ENCODE measurements at regions not wholly inside any gene's neighbourhood (a gene's known extent, or its start where the extent isn't known, plus 50 kb on each side); places are given as distances from the start of the nearest gene placed in this dataset.

DNA sequence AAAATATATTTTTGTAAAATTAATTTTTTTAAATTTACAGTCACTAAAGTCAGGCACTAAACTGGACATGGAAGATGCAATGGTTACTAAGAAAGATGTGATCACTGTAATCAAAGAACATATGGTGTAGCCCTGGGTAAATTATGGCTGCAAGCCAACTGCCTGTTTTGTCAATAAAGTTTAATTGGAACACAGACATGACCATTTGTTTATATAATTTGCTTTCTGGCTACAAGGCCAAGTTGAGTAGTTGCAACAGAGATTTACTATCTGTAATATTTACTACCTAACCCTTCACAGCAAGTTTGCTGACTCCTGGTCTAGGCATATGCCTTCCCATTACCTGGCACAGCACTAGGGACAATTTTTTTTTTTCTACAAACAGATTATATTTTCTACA, 448.9 kb downstream of the ADRA2A start:
- DNase-seq (ENCODE audit: low spot score) = no peak
- TF ChIP-seq, protein P1, sequence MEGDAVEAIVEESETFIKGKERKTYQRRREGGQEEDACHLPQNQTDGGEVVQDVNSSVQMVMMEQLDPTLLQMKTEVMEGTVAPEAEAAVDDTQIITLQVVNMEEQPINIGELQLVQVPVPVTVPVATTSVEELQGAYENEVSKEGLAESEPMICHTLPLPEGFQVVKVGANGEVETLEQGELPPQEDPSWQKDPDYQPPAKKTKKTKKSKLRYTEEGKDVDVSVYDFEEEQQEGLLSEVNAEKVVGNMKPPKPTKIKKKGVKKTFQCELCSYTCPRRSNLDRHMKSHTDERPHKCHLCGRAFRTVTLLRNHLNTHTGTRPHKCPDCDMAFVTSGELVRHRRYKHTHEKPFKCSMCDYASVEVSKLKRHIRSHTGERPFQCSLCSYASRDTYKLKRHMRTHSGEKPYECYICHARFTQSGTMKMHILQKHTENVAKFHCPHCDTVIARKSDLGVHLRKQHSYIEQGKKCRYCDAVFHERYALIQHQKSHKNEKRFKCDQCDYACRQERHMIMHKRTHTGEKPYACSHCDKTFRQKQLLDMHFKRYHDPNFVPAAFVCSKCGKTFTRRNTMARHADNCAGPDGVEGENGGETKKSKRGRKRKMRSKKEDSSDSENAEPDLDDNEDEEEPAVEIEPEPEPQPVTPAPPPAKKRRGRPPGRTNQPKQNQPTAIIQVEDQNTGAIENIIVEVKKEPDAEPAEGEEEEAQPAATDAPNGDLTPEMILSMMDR (IDR thresholded peaks at IDR 0.05; ENCODE audit: extremely low read depth, missing control alignments) = no peak

DNA sequence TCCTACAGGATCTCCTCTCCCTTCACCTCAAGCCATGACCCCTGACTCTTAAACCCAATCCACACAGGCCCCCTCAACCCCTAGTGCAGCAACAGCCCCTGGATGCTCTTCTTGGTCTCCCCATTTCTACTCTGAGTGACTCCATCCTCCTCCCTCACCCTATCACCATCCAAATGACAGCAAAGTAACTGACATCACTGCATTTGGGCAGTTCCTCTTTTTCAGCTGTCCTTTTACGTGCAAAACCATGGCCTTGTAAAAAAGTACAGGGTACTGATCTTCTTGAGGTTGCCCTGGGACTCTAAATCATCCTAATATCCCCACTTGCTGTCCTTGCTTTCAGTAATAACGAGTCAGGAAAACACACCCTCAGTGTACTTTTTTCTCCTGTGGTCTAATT, 454.9 kb downstream of the ADRA2A start:
- no peak for DNase-seq (ENCODE audit: low spot score)
- TF ChIP-seq, protein P1 (IDR thresholded peaks at IDR 0.05; ENCODE audit: extremely low read depth, missing control alignments) = no peak

DNA sequence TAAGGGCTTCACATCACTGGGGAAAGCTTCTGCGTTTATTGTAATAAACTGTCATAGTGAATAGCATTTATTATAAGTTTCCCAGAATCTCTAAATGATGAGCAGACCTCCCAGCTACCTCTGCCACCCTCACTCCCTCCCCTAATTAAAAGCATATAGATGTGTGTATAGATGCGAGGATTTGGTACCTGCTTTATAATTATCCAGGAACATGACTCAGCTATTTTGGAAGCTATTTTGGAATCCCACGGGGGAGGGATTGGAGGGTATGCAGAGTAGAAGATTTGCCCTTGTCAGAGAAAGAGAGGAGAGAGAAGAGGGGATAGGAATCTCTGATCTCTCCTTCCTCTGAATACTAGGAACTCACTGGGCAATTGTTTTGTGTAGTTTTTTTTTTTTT, 455.3 kb downstream of the ADRA2A start:
- TF ChIP-seq, protein P1 (IDR thresholded peaks at IDR 0.05; ENCODE audit: extremely low read depth, missing control alignments) = no peak
- DNase-seq (ENCODE audit: low spot score) = no peak

DNA sequence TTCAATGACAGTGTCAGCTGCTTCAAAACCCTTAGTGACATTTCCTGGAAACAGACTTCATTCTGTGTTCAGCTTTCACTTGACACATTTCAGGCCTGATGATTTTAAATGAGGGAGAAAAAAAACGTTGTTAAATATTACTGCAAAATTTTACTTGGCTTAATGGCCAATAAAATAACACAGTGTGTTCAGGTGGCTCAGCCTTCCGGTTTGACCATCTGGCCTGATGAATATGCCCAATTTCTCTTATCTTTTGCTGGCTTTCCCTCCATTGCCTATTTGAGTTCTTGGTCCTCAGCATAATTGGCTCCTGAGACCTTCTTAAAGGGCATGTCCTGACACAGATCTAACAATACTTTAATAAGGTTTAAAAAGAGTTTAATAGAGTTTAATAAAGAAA, 462.4 kb downstream of the ADRA2A start:
- no peak for DNase-seq (ENCODE audit: low spot score)
- TF ChIP-seq, protein P1 (IDR thresholded peaks at IDR 0.05; ENCODE audit: extremely low read depth, missing control alignments) = no peak

DNA sequence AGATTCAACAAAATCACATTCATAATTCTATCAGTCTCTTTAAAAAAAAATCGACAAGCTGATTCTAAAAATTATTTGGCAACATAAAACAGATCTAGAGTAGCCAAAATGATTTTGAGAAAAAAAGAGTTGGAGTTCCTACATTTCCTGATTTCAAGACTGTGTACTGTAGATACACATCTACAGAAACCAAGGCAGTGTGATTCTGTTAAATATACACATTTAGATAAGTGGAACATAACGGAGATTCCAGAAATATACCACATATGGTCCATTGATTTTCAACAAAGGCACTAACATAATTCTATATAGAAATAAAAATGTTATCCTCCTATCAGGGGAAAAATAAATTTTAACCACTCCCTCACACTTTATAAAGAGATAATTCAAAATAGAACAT, 467.0 kb downstream of the ADRA2A start:
- TF ChIP-seq, protein P1 (IDR thresholded peaks at IDR 0.05; ENCODE audit: extremely low read depth, missing control alignments) = no peak
- DNase-seq (ENCODE audit: low spot score) = no peak

DNA sequence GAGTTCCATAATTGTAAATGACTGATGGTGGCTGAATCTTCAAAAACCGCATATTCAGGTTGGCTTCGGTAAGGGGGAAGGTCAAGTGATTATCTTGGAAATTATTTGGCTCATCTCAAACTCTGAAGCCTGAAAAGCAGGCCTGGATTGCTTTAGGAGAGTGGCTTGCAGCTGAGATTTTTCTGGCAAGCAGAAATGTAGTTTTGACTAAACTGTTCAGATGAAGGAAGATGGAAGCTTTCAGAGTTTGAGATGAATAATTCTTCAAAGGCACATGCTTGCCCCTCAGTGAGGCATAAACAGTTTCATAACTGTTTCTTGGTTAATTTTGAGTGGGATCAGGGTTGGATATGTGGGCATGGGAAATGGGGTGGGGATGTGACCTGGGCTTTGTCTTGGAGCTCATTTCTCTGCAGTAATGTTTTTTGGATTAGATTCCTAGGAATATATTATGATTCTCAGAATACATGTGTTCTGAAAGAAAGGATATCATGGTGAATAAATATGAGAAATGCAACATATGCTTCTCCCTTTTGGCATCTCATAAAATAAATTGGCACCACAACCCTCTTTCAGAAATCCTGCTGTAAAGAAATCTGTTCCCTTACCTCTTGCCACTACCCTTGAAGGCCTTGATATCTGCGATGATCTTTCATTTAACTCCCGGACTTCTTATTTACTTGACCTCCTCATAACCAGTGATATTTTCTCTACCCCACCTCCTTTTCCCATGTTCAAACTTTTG, 469.2 kb downstream of the ADRA2A start:
- TF ChIP-seq, protein P1 (IDR thresholded peaks at IDR 0.05; ENCODE audit: extremely low read depth, missing control alignments) = no peak
- DNase-seq (ENCODE audit: low spot score) = no peak

DNA sequence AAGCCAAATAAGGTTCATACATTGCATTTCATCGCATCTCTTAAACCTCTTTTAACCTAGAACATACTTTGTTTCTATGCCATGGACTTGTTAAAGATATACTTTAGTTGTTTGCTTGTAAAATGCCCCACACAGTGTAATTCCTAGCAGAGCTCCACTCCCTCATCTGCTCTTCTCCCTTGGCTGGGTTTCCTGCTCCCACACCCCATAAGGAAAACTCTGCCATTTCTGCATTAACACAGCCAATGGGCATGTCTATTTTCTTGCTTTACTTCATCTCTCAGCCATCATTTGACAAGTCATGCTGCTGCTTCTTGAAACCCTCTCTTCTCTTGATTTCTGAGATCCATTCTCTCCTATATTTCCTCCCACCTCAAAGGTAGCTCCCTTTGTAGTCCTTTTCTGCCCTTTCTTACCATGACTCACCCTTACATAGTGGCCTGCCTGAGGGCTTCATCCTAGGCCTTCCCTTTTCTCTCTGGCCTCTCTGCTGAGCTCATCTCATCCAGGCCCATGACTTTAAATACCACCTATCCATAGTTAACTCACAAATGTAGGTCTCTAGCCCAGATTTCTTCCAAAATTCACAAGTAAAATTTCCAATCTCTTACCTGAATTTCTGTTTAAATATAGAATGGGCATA, 471.4 kb downstream of the ADRA2A start:
- no peak for DNase-seq (ENCODE audit: low spot score)
- TF ChIP-seq, protein P1 (IDR thresholded peaks at IDR 0.05; ENCODE audit: extremely low read depth, missing control alignments) = no peak

Measured in GM20000 (cell line).